NB4 (cell line): ENCODE measurements at regions not wholly inside any gene's neighbourhood (a gene's known extent, or its start where the extent isn't known, plus 50 kb on each side); places are given as distances from the start of the nearest gene placed in this dataset.

ENCODE experiments used
- CTCF ChIP-seq: IDR thresholded peaks from one replicate; pipeline ENCODE4 v1.5.1; 2012; ENCODE audit warnings: low read depth, low read length
- MYC ChIP-seq: IDR thresholded peaks from 2 replicates; pipeline ENCODE4 v1.6.1; 2011; ENCODE audit warnings: low read depth, low read length
- POLR2A ChIP-seq: IDR thresholded peaks from 2 replicates; pipeline ENCODE4 v1.6.1; 2011; ENCODE audit warnings: mild to moderate bottlenecking; ENCODE audit not compliant: insufficient read length; ENCODE audit errors: extremely low read depth

GRCh38 chr5:172559004-172559932 lies 81.8 kb upstream of the NEURL1B start:
- TF ChIP-seq CTCF (no peak), POLR2A (no peak), MYC (no peak)
